GM23338 (cell line): ENCODE measurements at regions not wholly inside any gene's neighbourhood (a gene's known extent, or its start where the extent isn't known, plus 50 kb on each side); places are given as distances from the start of the nearest gene placed in this dataset.

ENCODE experiments used
- CTCF ChIP-seq, 2 experiments: fragments of 200-600 bp in 1 of 2; sonication (generic) in 1 of 2; conservative IDR thresholded peaks; 2 replicates each; pipeline versions ENCODE4 v1.5.1 to v1.6.1; 2016 to 2017; ENCODE audit warnings: antibody characterized with exemption in 2 of 2, low read depth in 2 of 2, mild to moderate bottlenecking in 2 of 2, moderate library complexity in 1 of 2
- EZH2 ChIP-seq: fragments of 200-600 bp; sonication (generic); IDR thresholded peaks from one replicate; pipeline ENCODE4 v1.8.0; 2017; ENCODE audit warnings: antibody characterized with exemption, mild to moderate bottlenecking, low read depth; ENCODE audit not compliant: unreplicated experiment
- POLR2AphosphoS5 ChIP-seq: IDR thresholded peaks from 2 replicates; pipeline ENCODE4 v1.6.1; 2016; ENCODE audit warnings: antibody characterized with exemption, low read depth

- TF ChIP-seq CTCF (conservative IDR thresholded peaks at IDR 0.05; ENCODE audit: low read depth in 2 of 2) = no peak
- no peak for TF ChIP-seq POLR2AphosphoS5
- no peak for TF ChIP-seq EZH2
Measured at GRCh38 chr4:130545596-130545995, 1449.6 kb downstream of the C4orf33 start.
